DOHH2 (cell line): ENCODE measurements at regions not wholly inside any gene's neighbourhood (a gene's known extent, or its start where the extent isn't known, plus 50 kb on each side); places are given as distances from the start of the nearest gene placed in this dataset.

Experiments
- H3F3A ChIP-seq: fragments of 200-600 bp; sonication (generic), shearing (Covaris generic); 2 replicates; pipeline ENCODE4 v1.6.0; 2016; ENCODE audit warnings: antibody characterized with exemption, mild to moderate bottlenecking; ENCODE audit not compliant: control insufficient read depth, insufficient read depth
- H3K27ac ChIP-seq: fragments of 200-600 bp; sonication (generic); 2 replicates; pipeline ENCODE4 v1.5.1; 2014; ENCODE audit warnings: low read depth, mild to moderate bottlenecking, low read length, moderate library complexity
- H3K27me3 ChIP-seq: fragments of 200-600 bp; sonication (generic); 2 replicates; pipeline ENCODE4 v1.6.1; 2014; ENCODE audit warnings: mild to moderate bottlenecking, low read length, mixed read lengths; ENCODE audit not compliant: control insufficient read depth
- H3K36me3 ChIP-seq: fragments of 200-600 bp; sonication (generic); 2 replicates; pipeline ENCODE4 v1.6.1; 2014; ENCODE audit warnings: mild to moderate bottlenecking, low read length, moderate library complexity, mixed read lengths; ENCODE audit not compliant: control insufficient read depth
- H3K4me1 ChIP-seq: fragments of 200-600 bp; sonication (generic); 2 replicates; pipeline ENCODE4 v1.6.1; 2014; ENCODE audit warnings: mild to moderate bottlenecking, low read length, mixed read lengths; ENCODE audit not compliant: control insufficient read depth
- H3K4me2 ChIP-seq: fragments of 200-600 bp; sonication (generic); 2 replicates; pipeline ENCODE4 v1.6.0; 2014; ENCODE audit warnings: mild to moderate bottlenecking, low read length, moderate library complexity
- H3K4me3 ChIP-seq: fragments of 200-600 bp; sonication (generic); 2 replicates; pipeline ENCODE4 v1.5.1; 2014; ENCODE audit warnings: mild to moderate bottlenecking, low read length, mixed read lengths
- H3K79me2 ChIP-seq: fragments of 200-600 bp; sonication (generic); 2 replicates; pipeline ENCODE4 v1.6.1; 2014; ENCODE audit warnings: mild to moderate bottlenecking, low read length, mixed read lengths; ENCODE audit not compliant: control insufficient read depth
- H3K9me2 ChIP-seq: fragments of 200-600 bp; sonication (generic); replicated peaks from 2 replicates; pipeline ENCODE4 v1.6.1; 2014; ENCODE audit warnings: mild to moderate bottlenecking, low read length, mixed read lengths; ENCODE audit not compliant: control insufficient read depth
- H3K9me3 ChIP-seq: fragments of 200-600 bp; sonication (generic); 2 replicates; pipeline ENCODE4 v1.6.1; 2014; ENCODE audit warnings: antibody characterized with exemption, low read length, mixed read lengths; ENCODE audit not compliant: control insufficient read depth, insufficient read depth
- H4K20me1 ChIP-seq: fragments of 200-600 bp; sonication (generic); 2 replicates; pipeline ENCODE4 v1.6.0; 2014; ENCODE audit warnings: low read depth, mild to moderate bottlenecking, antibody characterized with exemption, low read length, moderate library complexity; ENCODE audit not compliant: control insufficient read depth, insufficient read depth
- EZH2phosphoT487 ChIP-seq: fragments of 200-600 bp; sonication (generic); IDR thresholded peaks from 2 replicates; pipeline ENCODE4 v1.6.1; 2017; ENCODE audit warnings: borderline replicate concordance, mild to moderate bottlenecking, antibody characterized with exemption, low read length, moderate library complexity, mixed read lengths
- TF ChIP-seq, protein P1 (sequence below): fragments of 200-600 bp; sonication (generic); IDR thresholded peaks from one replicate; pipeline ENCODE4 v1.5.1; 2014; ENCODE audit warnings: antibody characterized with exemption, mild to moderate bottlenecking, low read depth, low read length; ENCODE audit not compliant: poor library complexity, severe bottlenecking

DNA sequence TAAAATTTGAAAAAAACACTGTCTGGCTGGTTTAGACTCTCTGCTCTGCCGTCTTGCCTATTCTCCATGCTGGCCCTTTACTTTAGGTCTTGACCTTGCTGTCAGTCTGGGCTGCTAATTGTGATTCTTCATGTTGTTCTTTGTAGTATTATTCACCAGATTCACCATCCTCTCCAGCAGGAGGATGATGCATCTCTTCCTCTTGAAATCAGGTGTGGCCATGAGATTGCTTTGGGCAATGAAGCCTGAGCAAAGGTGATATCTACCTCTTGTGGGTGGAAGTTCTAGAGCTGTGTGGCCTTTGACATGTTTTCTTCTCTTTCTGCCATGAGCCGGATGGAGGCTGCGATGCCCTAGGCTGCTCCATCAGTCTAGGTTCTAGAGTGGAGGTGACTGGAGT, 51.3 kb upstream of the ITPRID1 start:
- Histone ChIP-seq H3K4me2 (no peak overlapping the region), H4K20me1 (no peaks in the 10 kb centered on the region), H3K4me3 (no peak overlapping the region), H3K79me2 (no peaks in the 10 kb centered on the region), H3K27ac (no peak overlapping the region), H3K9me2 (no peaks in the 10 kb centered on the region), H3K36me3 (no peaks in the 10 kb centered on the region), H3F3A (no peaks in the 10 kb centered on the region), H3K4me1 (no peaks in the 10 kb centered on the region), H3K9me3 (no peaks in the 10 kb centered on the region), H3K27me3 (peaks cover 16% of the 10 kb centered on the region; the same call in 1 of the 2 replicates)
- no peak for TF ChIP-seq EZH2phosphoT487
- TF ChIP-seq, protein P1, sequence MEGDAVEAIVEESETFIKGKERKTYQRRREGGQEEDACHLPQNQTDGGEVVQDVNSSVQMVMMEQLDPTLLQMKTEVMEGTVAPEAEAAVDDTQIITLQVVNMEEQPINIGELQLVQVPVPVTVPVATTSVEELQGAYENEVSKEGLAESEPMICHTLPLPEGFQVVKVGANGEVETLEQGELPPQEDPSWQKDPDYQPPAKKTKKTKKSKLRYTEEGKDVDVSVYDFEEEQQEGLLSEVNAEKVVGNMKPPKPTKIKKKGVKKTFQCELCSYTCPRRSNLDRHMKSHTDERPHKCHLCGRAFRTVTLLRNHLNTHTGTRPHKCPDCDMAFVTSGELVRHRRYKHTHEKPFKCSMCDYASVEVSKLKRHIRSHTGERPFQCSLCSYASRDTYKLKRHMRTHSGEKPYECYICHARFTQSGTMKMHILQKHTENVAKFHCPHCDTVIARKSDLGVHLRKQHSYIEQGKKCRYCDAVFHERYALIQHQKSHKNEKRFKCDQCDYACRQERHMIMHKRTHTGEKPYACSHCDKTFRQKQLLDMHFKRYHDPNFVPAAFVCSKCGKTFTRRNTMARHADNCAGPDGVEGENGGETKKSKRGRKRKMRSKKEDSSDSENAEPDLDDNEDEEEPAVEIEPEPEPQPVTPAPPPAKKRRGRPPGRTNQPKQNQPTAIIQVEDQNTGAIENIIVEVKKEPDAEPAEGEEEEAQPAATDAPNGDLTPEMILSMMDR = no peak
